HG03060 (cell line): ENCODE measurements at regions not wholly inside any gene's neighbourhood (a gene's known extent, or its start where the extent isn't known, plus 50 kb on each side); places are given as distances from the start of the nearest gene placed in this dataset.
"Not testable (repeated sequence)": the region's sequence is repeated elsewhere in the genome, so short reads cannot be mapped to it uniquely, and the experiment has no call there.

ENCODE experiments used
- ATAC-seq: cut with Tn5 transposase; IDR thresholded peaks from one replicate; pipeline ENCODE4 v1.9.1; 2021; ENCODE audit warnings: low read depth, moderate number of reproducible peaks; ENCODE audit not compliant: unreplicated experiment

- ATAC-seq, result no peak
Measured at GRCh38 chr9:119951591-119951990, 582.4 kb upstream of the BRINP1 start.

- no peak for ATAC-seq
Measured at GRCh38 chr9:119951090-119951489, 581.9 kb upstream of the BRINP1 start.

- ATAC-seq, result no peak
Measured at GRCh38 chr9:119945686-119946085, 576.5 kb upstream of the BRINP1 start.

- ATAC-seq, result no peak
Measured at GRCh38 chr9:119941091-119941490, 571.9 kb upstream of the BRINP1 start.

GRCh38 chr9:119938871-119939270 is 569.6 kb upstream of the BRINP1 start:
- ATAC-seq, result no peak

GRCh38 chr9:119934497-119934896 is 565.3 kb upstream of the BRINP1 start:
- no peak for ATAC-seq

- ATAC-seq, result no peak
Measured at GRCh38 chr9:119933191-119933590, 564.0 kb upstream of the BRINP1 start.

- ATAC-seq, result no peak
Measured at GRCh38 chr9:119924736-119925135, 555.5 kb upstream of the BRINP1 start.

GRCh38 chr9:119917175-119917574 is 547.9 kb upstream of the BRINP1 start:
- ATAC-seq, result no peak

GRCh38 chr9:119907056-119907455 is 537.8 kb upstream of the BRINP1 start:
- no peak for ATAC-seq

- no peak for ATAC-seq
Measured at GRCh38 chr9:119905724-119906123, 536.5 kb upstream of the BRINP1 start.

GRCh38 chr9:119903851-119904250 is 534.6 kb upstream of the BRINP1 start:
- ATAC-seq, result no peak

- no peak for ATAC-seq
Measured at GRCh38 chr9:119902611-119903010, 533.4 kb upstream of the BRINP1 start.

- no peak for ATAC-seq
Measured at GRCh38 chr9:119898316-119898715, 529.1 kb upstream of the BRINP1 start.

- no peak for ATAC-seq
Measured at GRCh38 chr9:119884438-119884837, 515.2 kb upstream of the BRINP1 start.

GRCh38 chr9:119881898-119882297 is 512.7 kb upstream of the BRINP1 start:
- ATAC-seq, result no peak

GRCh38 chr9:119880361-119880760 is 511.1 kb upstream of the BRINP1 start:
- ATAC-seq, result no peak

GRCh38 chr9:119877306-119877705 is 508.1 kb upstream of the BRINP1 start:
- no peak for ATAC-seq

- no peak for ATAC-seq
Measured at GRCh38 chr9:119873877-119874276, 504.6 kb upstream of the BRINP1 start.

GRCh38 chr9:119870251-119870650 is 501.0 kb upstream of the BRINP1 start:
- not testable (repeated sequence) for ATAC-seq

GRCh38 chr9:119868694-119869093 is 499.5 kb upstream of the BRINP1 start:
- no peak for ATAC-seq

- ATAC-seq, result no peak
Measured at GRCh38 chr9:119861842-119862241, 492.6 kb upstream of the BRINP1 start.

- no peak for ATAC-seq
Measured at GRCh38 chr9:119859128-119859527, 489.9 kb upstream of the BRINP1 start.
